WTC11 (cell line): ENCODE measurements at regions not wholly inside any gene's neighbourhood (a gene's known extent, or its start where the extent isn't known, plus 50 kb on each side); places are given as distances from the start of the nearest gene placed in this dataset.

Experiments
- CTCF ChIP-seq: fragments of 200-600 bp; IDR thresholded peaks from 2 replicates; pipeline ENCODE4 v1.8.0; 2022; ENCODE audit warnings: antibody characterized with exemption
- NFYB ChIP-seq: sonication (generic); formaldehyde crosslinking; conservative IDR thresholded peaks from 2 replicates; pipeline ENCODE4 v1.8.0; 2022; ENCODE audit warnings: low read depth, missing genetic modification reagents
- USF2 ChIP-seq: sonication (generic); formaldehyde crosslinking; IDR thresholded peaks from 2 replicates; pipeline ENCODE4 v1.8.1; 2023; ENCODE audit warnings: mild to moderate bottlenecking, missing genetic modification reagents, moderate library complexity

GRCh38 chr18:73901151-73901550 lies 246.5 kb downstream of the FBXO15 start:
- TF ChIP-seq NFYB (CRISPR knock-in tag) (no peak), USF2 (no peak), CTCF (no peak)
